Neural cell (in vitro differentiated cells): ENCODE measurements at regions not wholly inside any gene's neighbourhood (a gene's known extent, or its start where the extent isn't known, plus 50 kb on each side); places are given as distances from the start of the nearest gene placed in this dataset.

Source experiments
- EP300 ChIP-seq: fragments of 450-650 bp; conservative IDR thresholded peaks from 2 replicates; pipeline ENCODE4 v1.6.1; 2014; ENCODE audit warnings: antibody characterized with exemption, mild to moderate bottlenecking, moderate library complexity; ENCODE audit not compliant: poor library complexity, severe bottlenecking
- EZH2 ChIP-seq: fragments of 200-600, 300-800 bp; shearing (Covaris generic), sonication (generic); IDR thresholded peaks from 2 replicates; pipeline ENCODE4 v1.6.1; 2014; ENCODE audit warnings: antibody characterized with exemption, low read length, borderline replicate concordance, mild to moderate bottlenecking; ENCODE audit not compliant: insufficient read depth, poor library complexity, severe bottlenecking
- MXI1 ChIP-seq: fragments of 450-650 bp; conservative IDR thresholded peaks from 2 replicates; pipeline ENCODE4 v1.6.1; 2014; ENCODE audit warnings: antibody characterized with exemption, mild to moderate bottlenecking; ENCODE audit not compliant: poor library complexity, severe bottlenecking
- POLR2AphosphoS5 ChIP-seq: IDR thresholded peaks from 2 replicates; pipeline ENCODE4 v1.6.1; 2012
- RAD21 ChIP-seq: fragments of 450-650 bp; conservative IDR thresholded peaks from 2 replicates; pipeline ENCODE4 v1.6.1; 2014; ENCODE audit warnings: antibody characterized with exemption, mild to moderate bottlenecking, moderate library complexity
- SMC3 ChIP-seq: fragments of 450-650 bp; conservative IDR thresholded peaks from 2 replicates; pipeline ENCODE4 v1.6.1; 2014; ENCODE audit warnings: antibody characterized with exemption, mild to moderate bottlenecking, moderate library complexity; ENCODE audit not compliant: poor library complexity
- TAF1 ChIP-seq: IDR thresholded peaks from 2 replicates; pipeline ENCODE4 v1.6.1; 2012; ENCODE audit warnings: low read depth
- TF ChIP-seq, protein P1 (sequence below): fragments of 450-650 bp; IDR thresholded peaks from 2 replicates; pipeline ENCODE4 v1.5.1; 2014; ENCODE audit warnings: antibody characterized with exemption, mild to moderate bottlenecking, moderate library complexity; ENCODE audit not compliant: poor library complexity, severe bottlenecking
- TF ChIP-seq, protein P2 (sequence below): IDR thresholded peaks from 2 replicates; pipeline ENCODE4 v1.6.1; 2012; ENCODE audit warnings: borderline replicate concordance

- TF ChIP-seq SMC3 (peak; percentile 40), EZH2 (no peak), EP300 (no peak), TAF1 (no peak), POLR2AphosphoS5 (no peak), RAD21 (peak; percentile 55), MXI1 (no peak)
- TF ChIP-seq, protein P1, sequence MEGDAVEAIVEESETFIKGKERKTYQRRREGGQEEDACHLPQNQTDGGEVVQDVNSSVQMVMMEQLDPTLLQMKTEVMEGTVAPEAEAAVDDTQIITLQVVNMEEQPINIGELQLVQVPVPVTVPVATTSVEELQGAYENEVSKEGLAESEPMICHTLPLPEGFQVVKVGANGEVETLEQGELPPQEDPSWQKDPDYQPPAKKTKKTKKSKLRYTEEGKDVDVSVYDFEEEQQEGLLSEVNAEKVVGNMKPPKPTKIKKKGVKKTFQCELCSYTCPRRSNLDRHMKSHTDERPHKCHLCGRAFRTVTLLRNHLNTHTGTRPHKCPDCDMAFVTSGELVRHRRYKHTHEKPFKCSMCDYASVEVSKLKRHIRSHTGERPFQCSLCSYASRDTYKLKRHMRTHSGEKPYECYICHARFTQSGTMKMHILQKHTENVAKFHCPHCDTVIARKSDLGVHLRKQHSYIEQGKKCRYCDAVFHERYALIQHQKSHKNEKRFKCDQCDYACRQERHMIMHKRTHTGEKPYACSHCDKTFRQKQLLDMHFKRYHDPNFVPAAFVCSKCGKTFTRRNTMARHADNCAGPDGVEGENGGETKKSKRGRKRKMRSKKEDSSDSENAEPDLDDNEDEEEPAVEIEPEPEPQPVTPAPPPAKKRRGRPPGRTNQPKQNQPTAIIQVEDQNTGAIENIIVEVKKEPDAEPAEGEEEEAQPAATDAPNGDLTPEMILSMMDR = peak; percentile 40
- TF ChIP-seq, protein P2, sequence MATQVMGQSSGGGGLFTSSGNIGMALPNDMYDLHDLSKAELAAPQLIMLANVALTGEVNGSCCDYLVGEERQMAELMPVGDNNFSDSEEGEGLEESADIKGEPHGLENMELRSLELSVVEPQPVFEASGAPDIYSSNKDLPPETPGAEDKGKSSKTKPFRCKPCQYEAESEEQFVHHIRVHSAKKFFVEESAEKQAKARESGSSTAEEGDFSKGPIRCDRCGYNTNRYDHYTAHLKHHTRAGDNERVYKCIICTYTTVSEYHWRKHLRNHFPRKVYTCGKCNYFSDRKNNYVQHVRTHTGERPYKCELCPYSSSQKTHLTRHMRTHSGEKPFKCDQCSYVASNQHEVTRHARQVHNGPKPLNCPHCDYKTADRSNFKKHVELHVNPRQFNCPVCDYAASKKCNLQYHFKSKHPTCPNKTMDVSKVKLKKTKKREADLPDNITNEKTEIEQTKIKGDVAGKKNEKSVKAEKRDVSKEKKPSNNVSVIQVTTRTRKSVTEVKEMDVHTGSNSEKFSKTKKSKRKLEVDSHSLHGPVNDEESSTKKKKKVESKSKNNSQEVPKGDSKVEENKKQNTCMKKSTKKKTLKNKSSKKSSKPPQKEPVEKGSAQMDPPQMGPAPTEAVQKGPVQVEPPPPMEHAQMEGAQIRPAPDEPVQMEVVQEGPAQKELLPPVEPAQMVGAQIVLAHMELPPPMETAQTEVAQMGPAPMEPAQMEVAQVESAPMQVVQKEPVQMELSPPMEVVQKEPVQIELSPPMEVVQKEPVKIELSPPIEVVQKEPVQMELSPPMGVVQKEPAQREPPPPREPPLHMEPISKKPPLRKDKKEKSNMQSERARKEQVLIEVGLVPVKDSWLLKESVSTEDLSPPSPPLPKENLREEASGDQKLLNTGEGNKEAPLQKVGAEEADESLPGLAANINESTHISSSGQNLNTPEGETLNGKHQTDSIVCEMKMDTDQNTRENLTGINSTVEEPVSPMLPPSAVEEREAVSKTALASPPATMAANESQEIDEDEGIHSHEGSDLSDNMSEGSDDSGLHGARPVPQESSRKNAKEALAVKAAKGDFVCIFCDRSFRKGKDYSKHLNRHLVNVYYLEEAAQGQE = no peak
Observed at GRCh38 chr4:32117693-32118092, 1397.5 kb downstream of the PCDH7 start.
